ENCODE measurements at regions not wholly inside any gene's neighbourhood (a gene's known extent, or its start where the extent isn't known, plus 50 kb on each side); places are given as distances from the start of the nearest gene placed in this dataset.

GRCh38 chr5:171593976-171594375, 174.5 kb downstream of the FGF18 start:
- no peak overlapping the region for H2BK12ac ChIP-seq (ENCODE audit: low read depth, low read length)
- H3K27ac ChIP-seq (ENCODE audit: low read depth, low read length): no peak overlapping the region
- no peaks in the 10 kb centered on the region for H3K27me3 ChIP-seq (replicated peaks in 1 of 4; ENCODE audit: control insufficient read depth in 3 of 4, extremely low read depth in 1 of 4, insufficient read depth in 3 of 4, low read length in 3 of 4)
- H3K4me2 ChIP-seq (ENCODE audit: insufficient read depth in 1 of 2, low read depth in 2 of 2, low read length in 2 of 2): no peak overlapping the region
- no peak overlapping the region for H3K56ac ChIP-seq (replicated peaks; ENCODE audit: insufficient read length, low read depth, low read length)
- H4K5ac ChIP-seq (ENCODE audit: insufficient read length, low read depth, low read length): no peak overlapping the region
- ChIA-PET CTCF (ENCODE audit: partially characterized antibody) (interaction anchor here (0.7 to 2.8 kb wide), 4 partner anchors 8 to 109 kb away, joined by 4 to 15 read pairs (median 5); no protein-coding TSS in a partner anchor), POLR2A (ENCODE audit: partially characterized antibody) (interaction anchor here (1.1 to 1.3 kb wide), 2 partner anchors 17 to 83 kb away, joined by 3 read pairs; no protein-coding TSS in a partner anchor)
- no peak overlapping the region for H3K4ac ChIP-seq (replicated peaks; ENCODE audit: insufficient read length, low read depth, low read length)
- peaks cover 0 to 6% (median 0%) of the 10 kb centered on the region in 4 experiments; a peak in 1 of 7 replicates for H3K4me1 ChIP-seq (replicated peaks in 1 of 4; ENCODE audit: control insufficient read depth in 3 of 4, insufficient read depth in 4 of 4, low read length in 3 of 4)
- no peak overlapping the region for H4K91ac ChIP-seq (replicated peaks; ENCODE audit: insufficient read length, low read length)
- peaks cover 6% of the 10 kb centered on the region; the same call in 1 of the 2 replicates for H3K23me2 ChIP-seq (ENCODE audit: low read depth, low read length)
- no peak overlapping the region for H3K14ac ChIP-seq (ENCODE audit: insufficient read length)
- no peak overlapping the region for H2BK120ac ChIP-seq (replicated peaks; ENCODE audit: low read depth, low read length)
- no peaks in the 10 kb centered on the region for H3K9me3 ChIP-seq (ENCODE audit: insufficient read depth in 2 of 2, low read depth in 1 of 2, low read length in 1 of 2)
- H3K79me2 ChIP-seq (ENCODE audit: control insufficient read depth in 1 of 2, insufficient read depth in 2 of 2, low read length in 2 of 2): no peaks in the 10 kb centered on the region
- no peak overlapping the region for H4K8ac ChIP-seq (ENCODE audit: extremely low read depth, insufficient read depth, low read length)
- no peak overlapping the region for H2BK20ac ChIP-seq (ENCODE audit: low read length)
- H3K23ac ChIP-seq (ENCODE audit: insufficient read length): no peak overlapping the region
- DNase-seq (ENCODE audit: low read depth in 1 of 2, low spot score in 2 of 2) (peak in 1 of 2 experiments; percentile 16), FAIRE-seq (no peak)
- H3K9ac ChIP-seq (replicated peaks in 1 of 4; ENCODE audit: extremely low read depth in 1 of 4, low read depth in 3 of 4, low read length in 3 of 4): no peak overlapping the region
- WGBS, 2 experiments (ENCODE audit: extremely low coverage in 1 of 2, insufficient coverage in 1 of 2, insufficient read length in 1 of 2, insufficient replicate concordance in 2 of 2, low coverage in 1 of 2, low lambda C conversion rate in 2 of 2, missing lambda C conversion rate in 1 of 2): 85% methylated on average over 2 of the region's 2 CpGs; no CpG with 5 or more reads in 1 of the 2 experiments
- H3K36me3 ChIP-seq (ENCODE audit: control insufficient read depth in 2 of 4, insufficient read depth in 4 of 4, low read length in 3 of 4): no peaks in the 10 kb centered on the region
- H2AK5ac ChIP-seq (ENCODE audit: low read depth, low read length): no peak overlapping the region
- H4K20me1 ChIP-seq (replicated peaks in 1 of 2; ENCODE audit: control insufficient read depth in 1 of 2, insufficient read depth in 2 of 2, low read length in 2 of 2): peaks cover 0 to 2% of the 10 kb centered on the region in 2 experiments
- no peaks in the 10 kb centered on the region for H3K79me1 ChIP-seq (ENCODE audit: low read depth, low read length)
- no peak overlapping the region for H2BK15ac ChIP-seq (ENCODE audit: low read length)
- H2AFZ ChIP-seq (ENCODE audit: low read length): no peak overlapping the region
- H3K18ac ChIP-seq (ENCODE audit: extremely low read depth, low read length): no peak overlapping the region
- H2BK5ac ChIP-seq (ENCODE audit: low read depth, low read length): no peak overlapping the region
- no peak overlapping the region for H3K4me3 ChIP-seq (ENCODE audit: extremely low read depth in 1 of 4, insufficient read depth in 2 of 4, low read depth in 3 of 4, low read length in 4 of 4)
- TF ChIP-seq ASH2L (IDR thresholded peaks at IDR 0.05; ENCODE audit: low read length) (no peak), E2F6 (IDR thresholded peaks at IDR 0.05) (no peak), EGR1 (IDR thresholded peaks at IDR 0.05; ENCODE audit: borderline replicate concordance, low read depth, low read length) (no peak), POLR2AphosphoS5 (IDR thresholded peaks at IDR 0.05; ENCODE audit: low read depth, low read length) (no peak), EP300 (IDR thresholded peaks at IDR 0.05; ENCODE audit: borderline replicate concordance in 1 of 2, low read depth in 2 of 2, low read length in 2 of 2) (no peak), RNF2 (IDR thresholded peaks at IDR 0.05; ENCODE audit: borderline replicate concordance, low read depth, low read length, missing control alignments, poor library complexity, severe bottlenecking) (no peak), YY1 (IDR thresholded peaks at IDR 0.05; ENCODE audit: low read depth, low read length) (no peak), GABPA (IDR thresholded peaks at IDR 0.05; ENCODE audit: borderline replicate concordance, insufficient read depth, low read length) (no peak), TCF12 (IDR thresholded peaks at IDR 0.05; ENCODE audit: low read depth, low read length) (no peak), MAFK (IDR thresholded peaks at IDR 0.05; ENCODE audit: low read depth, low read length) (no peak), CTBP2 (IDR thresholded peaks at IDR 0.05; ENCODE audit: borderline replicate concordance, insufficient read depth, insufficient read length, low read length) (no peak), RBBP5 (IDR thresholded peaks at IDR 0.05; ENCODE audit: borderline replicate concordance, low read depth, low read length) (no peak), GTF2F1 (IDR thresholded peaks at IDR 0.05; ENCODE audit: borderline replicate concordance, low read depth, low read length) (no peak)

Data from H1 (cell line).